H9 (cell line): ENCODE measurements at regions not wholly inside any gene's neighbourhood (a gene's known extent, or its start where the extent isn't known, plus 50 kb on each side); places are given as distances from the start of the nearest gene placed in this dataset.

Experiments used
- DNase-seq: peaks from one replicate; pipeline ENCODE4 v3.0.0-alpha.2; 2017
- H2AFZ ChIP-seq: one replicate; pipeline ENCODE4 v1.6.1; 2013; ENCODE audit warnings: mild to moderate bottlenecking, low read length, control low read depth, moderate library complexity
- H2AK5ac ChIP-seq: 2 replicates; pipeline ENCODE4 v1.6.1; 2013; ENCODE audit warnings: low read length, control low read depth, mixed read lengths; ENCODE audit not compliant: insufficient read length
- H2BK120ac ChIP-seq: one replicate; pipeline ENCODE4 v1.6.1; 2013; ENCODE audit warnings: low read depth, mild to moderate bottlenecking, low read length, control low read depth, inconsistent platforms; ENCODE audit not compliant: poor library complexity, severe bottlenecking
- H2BK12ac ChIP-seq: 2 replicates; pipeline ENCODE4 v1.6.1; 2013; ENCODE audit warnings: low read length, control low read depth, mixed read lengths, low read depth; ENCODE audit not compliant: insufficient read length
- H2BK15ac ChIP-seq: 2 replicates; pipeline ENCODE4 v1.6.1; 2013; ENCODE audit warnings: low read depth, low read length, control low read depth
- H2BK20ac ChIP-seq: one replicate; pipeline ENCODE4 v1.6.1; 2013; ENCODE audit warnings: low read depth, mild to moderate bottlenecking, low read length, control low read depth, inconsistent platforms; ENCODE audit not compliant: poor library complexity, severe bottlenecking
- H2BK5ac ChIP-seq: 2 replicates; pipeline ENCODE4 v1.6.1; 2013; ENCODE audit warnings: low read length, control low read depth, mixed read lengths; ENCODE audit not compliant: insufficient read length
- H3K14ac ChIP-seq: 2 replicates; pipeline ENCODE4 v1.6.1; 2013; ENCODE audit warnings: low read length, control low read depth; ENCODE audit not compliant: insufficient read depth
- H3K18ac ChIP-seq: 2 replicates; pipeline ENCODE4 v1.6.1; 2013; ENCODE audit warnings: low read depth, mild to moderate bottlenecking, mixed read lengths, low read length, control low read depth; ENCODE audit not compliant: insufficient read length
- H3K23ac ChIP-seq: 2 replicates; pipeline ENCODE4 v1.6.1; 2013; ENCODE audit warnings: low read length, control low read depth, mixed read lengths, low read depth; ENCODE audit not compliant: insufficient read length
- H3K23me2 ChIP-seq: 2 replicates; pipeline ENCODE4 v1.6.1; 2013; ENCODE audit warnings: low read depth, mild to moderate bottlenecking, mixed read lengths, low read length, control low read depth; ENCODE audit not compliant: insufficient read length, poor library complexity, severe bottlenecking
- H3K27ac ChIP-seq: 2 replicates; pipeline ENCODE4 v1.5.1; 2013; ENCODE audit warnings: low read length, control low read depth, mixed read lengths, low read depth; ENCODE audit not compliant: insufficient read length
- H3K27me3 ChIP-seq: 2 replicates; pipeline ENCODE4 v1.6.1; 2013; ENCODE audit warnings: low read length, control low read depth, inconsistent platforms; ENCODE audit not compliant: insufficient read depth
- H3K4ac ChIP-seq: 2 replicates; pipeline ENCODE4 v1.6.1; 2013; ENCODE audit warnings: low read depth, mild to moderate bottlenecking, control low read depth, inconsistent platforms, low read length, moderate library complexity
- H3K4me1 ChIP-seq: 2 replicates; pipeline ENCODE4 v1.6.1; 2013; ENCODE audit warnings: low read length, control low read depth, inconsistent platforms; ENCODE audit not compliant: insufficient read depth
- H3K4me2 ChIP-seq: 2 replicates; pipeline ENCODE4 v1.6.1; 2013; ENCODE audit warnings: low read length, control low read depth, mixed read lengths; ENCODE audit not compliant: insufficient read length, insufficient read depth
- H3K56ac ChIP-seq: 2 replicates; pipeline ENCODE4 v1.6.1; 2013; ENCODE audit warnings: low read depth, mild to moderate bottlenecking, mixed read lengths, low read length, control low read depth; ENCODE audit not compliant: insufficient read length
- H3K79me1 ChIP-seq: 2 replicates; pipeline ENCODE4 v1.6.1; 2013; ENCODE audit warnings: low read depth, mild to moderate bottlenecking, moderate library complexity, low read length, control low read depth, inconsistent platforms; ENCODE audit not compliant: insufficient read depth, poor library complexity, severe bottlenecking
- H3K79me2 ChIP-seq: 2 replicates; pipeline ENCODE4 v1.6.1; 2013; ENCODE audit warnings: low read length, control low read depth, inconsistent platforms; ENCODE audit not compliant: insufficient read depth
- H3K9ac ChIP-seq: 2 replicates; pipeline ENCODE4 v1.6.1; 2013; ENCODE audit warnings: low read length, control low read depth, mixed read lengths; ENCODE audit not compliant: insufficient read length; ENCODE audit errors: extremely low read depth
- H3K9me3 ChIP-seq: one replicate; pipeline ENCODE4 v1.6.1; 2013; ENCODE audit warnings: low read depth, low read length, inconsistent platforms; ENCODE audit not compliant: control insufficient read depth
- H3T11ph ChIP-seq: one replicate; pipeline ENCODE4 v1.6.1; 2013; ENCODE audit warnings: mild to moderate bottlenecking, low read length, control low read depth, inconsistent platforms
- H4K20me1 ChIP-seq: one replicate; pipeline ENCODE4 v1.6.1; 2013; ENCODE audit not compliant: control insufficient read depth, insufficient read length, insufficient read depth
- H4K5ac ChIP-seq: 2 replicates; pipeline ENCODE4 v1.6.1; 2013; ENCODE audit warnings: low read depth, mild to moderate bottlenecking, mixed read lengths, low read length, control low read depth; ENCODE audit not compliant: insufficient read length
- H4K8ac ChIP-seq: replicated peaks from 2 replicates; pipeline ENCODE4 v1.6.1; 2013; ENCODE audit warnings: low read length, control low read depth, mixed read lengths, low read depth; ENCODE audit not compliant: insufficient read length
- H4K91ac ChIP-seq: 2 replicates; pipeline ENCODE4 v1.6.1; 2013; ENCODE audit warnings: low read depth, mild to moderate bottlenecking, moderate library complexity, mixed read lengths, low read length, control low read depth; ENCODE audit not compliant: insufficient read length
- H3K27ac Mint-ChIP-seq, 3 experiments: 2 replicates in 2 of 3; 3 replicates in 1 of 3; pipeline ENCODE4 v1.8.0; 2020 to 2021; ENCODE audit warnings: mixed read lengths in 3 of 3, mild to moderate bottlenecking in 1 of 3, moderate library complexity in 1 of 3
- H3K27me3 Mint-ChIP-seq: 2 replicates; pipeline ENCODE4 v1.8.0; 2021; ENCODE audit warnings: low read depth, mild to moderate bottlenecking, moderate library complexity, mixed read lengths
- H3K36me3 Mint-ChIP-seq, 3 experiments: 2 replicates in 2 of 3; 3 replicates in 1 of 3; pipeline ENCODE4 v1.8.0; 2020 to 2021; ENCODE audit warnings: low read depth in 3 of 3, mixed read lengths in 3 of 3; ENCODE audit not compliant: insufficient read depth in 1 of 3
- H3K4me1 Mint-ChIP-seq, 2 experiments: 2 replicates each; pipeline ENCODE4 v1.8.0; 2020; ENCODE audit warnings: mixed read lengths in 2 of 2
- H3K4me3 Mint-ChIP-seq, 2 experiments: 2 replicates in 1 of 2; 3 replicates in 1 of 2; pipeline ENCODE4 v1.8.0; 2020 to 2021; ENCODE audit warnings: mild to moderate bottlenecking in 2 of 2, mixed read lengths in 2 of 2, moderate library complexity in 1 of 2
- H3K9me3 Mint-ChIP-seq, 2 experiments: 2 replicates in 1 of 2; 3 replicates in 1 of 2; pipeline ENCODE4 v1.8.0; 2020; ENCODE audit warnings: mild to moderate bottlenecking in 2 of 2, mixed read lengths in 2 of 2, moderate library complexity in 1 of 2
- CTCF ChIP-seq: fragments of 200-600 bp; sonication (generic); conservative IDR thresholded peaks from 3 replicates; pipeline ENCODE4 v1.8.0; 2021; ENCODE audit warnings: antibody characterized with exemption, mild to moderate bottlenecking
- WGBS: extraction: QIAGEN DNeasy Blood & Tissue Kit; methylation state at CpG from one replicate; pipeline ENCODE4 v1.1.7; 2013; ENCODE audit warnings: missing lambda C conversion rate, low lambda C conversion rate, mixed read lengths; ENCODE audit not compliant: insufficient read length; ENCODE audit errors: extremely low coverage; 5-methylcytosine and 5-hydroxymethylcytosine counted together

DNA sequence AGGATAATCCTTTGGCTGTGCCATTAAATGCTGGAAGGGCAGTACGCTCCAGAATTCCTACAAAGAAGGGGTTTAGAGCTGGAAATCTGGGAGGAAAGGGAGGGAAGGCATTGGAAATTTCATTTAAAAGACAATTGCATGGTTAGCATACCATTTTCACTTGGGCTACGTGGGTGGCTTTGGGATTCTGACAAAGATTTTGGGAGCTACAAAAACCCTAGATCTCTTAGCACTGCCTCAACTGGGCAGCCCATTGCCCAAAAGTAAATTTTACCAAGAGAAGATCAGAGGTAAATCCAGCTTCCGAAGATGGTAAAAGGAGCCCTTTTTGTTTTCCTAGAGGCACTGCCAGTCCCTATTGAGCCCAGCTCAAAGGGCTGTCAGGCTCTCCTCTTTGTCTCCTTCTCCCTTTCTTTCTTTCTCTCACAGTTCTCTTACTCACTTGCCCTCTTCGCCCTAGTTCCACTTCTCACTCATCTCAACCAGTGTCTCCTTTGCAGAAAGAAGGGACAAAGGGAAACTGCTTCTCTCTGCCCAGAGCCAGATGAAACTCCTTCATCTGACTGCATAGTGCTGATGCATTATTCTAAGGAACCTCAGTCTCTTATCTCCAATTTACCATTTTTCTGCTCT lies 125.4 kb upstream of the PLEKHA5 start:
- H3K27ac Mint-ChIP-seq, result no peak overlapping the region
- Histone ChIP-seq H4K20me1 (no peaks in the 10 kb centered on the region), H3K56ac (no peak overlapping the region), H2BK12ac (peak overlapping the region; percentile 63), H2AK5ac (no peak overlapping the region), H3K27ac (peak overlapping the region; percentile 95), H3K4ac (no peak overlapping the region; the same call in 1 of the 2 replicates), H2BK20ac (no peak overlapping the region), H2BK120ac (no peak overlapping the region), H3K79me1 (no peaks in the 10 kb centered on the region), H4K5ac (peak overlapping the region; percentile 6), H4K91ac (no peak overlapping the region), H3K18ac (peak overlapping the region; percentile 77), H3K23me2 (no peaks in the 10 kb centered on the region), H3K4me1 (peaks cover 13% of the 10 kb centered on the region; the same call in 1 of the 2 replicates), H2AFZ (peak overlapping the region; percentile 11), H3K9ac (peak overlapping the region; percentile 19), H2BK5ac (peak overlapping the region; percentile 9), H2BK15ac (no peak overlapping the region), H3K79me2 (no peaks in the 10 kb centered on the region), H3K14ac (peak overlapping the region; percentile 64; the same call in 1 of the 2 replicates), H3K27me3 (no peaks in the 10 kb centered on the region), H3K9me3 (no peaks in the 10 kb centered on the region), H3K23ac (no peak overlapping the region), H4K8ac (no peak overlapping the region), H3K4me2 (peak overlapping the region; percentile 40), H3T11ph (no peak overlapping the region)
- H3K4me3 Mint-ChIP-seq, result no peak overlapping the region
- peaks cover 0 to 4% (median 1%) of the 10 kb centered on the region in 3 experiments; a peak in 2 of 7 replicates for H3K36me3 Mint-ChIP-seq
- peak; percentile 57 for DNase-seq
- no CpG with 5 or more reads among the region's 4 CpGs for WGBS
- no peak for TF ChIP-seq CTCF
- H3K9me3 Mint-ChIP-seq, result peaks cover 0 to 3% of the 10 kb centered on the region in 2 experiments; a peak in 2 of 5 replicates
- H3K4me1 Mint-ChIP-seq, result peaks cover 14 to 39% of the 10 kb centered on the region in 2 experiments
- H3K27me3 Mint-ChIP-seq, result no peaks in the 10 kb centered on the region
